ENCODE measurements at regions not wholly inside any gene's neighbourhood (a gene's known extent, or its start where the extent isn't known, plus 50 kb on each side); places are given as distances from the start of the nearest gene placed in this dataset.

GRCh38 chrX:35285289-35285962 lies 342.8 kb downstream of the FAM47B start:
- TF ChIP-seq POLR2A (IDR thresholded peaks at IDR 0.05; ENCODE audit: low read length) (no peak), GATA1 (IDR thresholded peaks at IDR 0.05; ENCODE audit: low read depth, low read length) (no peak)

All from erythroblast (primary cell).